Mesothelial cell of epicardium (in vitro differentiated cells): ENCODE measurements at regions not wholly inside any gene's neighbourhood (a gene's known extent, or its start where the extent isn't known, plus 50 kb on each side); places are given as distances from the start of the nearest gene placed in this dataset.

Source experiments
- DNase-seq, 2 experiments: peaks; one replicate each; pipeline ENCODE4 v3.0.0; 2021; ENCODE audit warnings: low spot score in 2 of 2; ENCODE audit not compliant: unreplicated experiment in 2 of 2
- H3K27ac Mint-ChIP-seq: 2 replicates; pipeline ENCODE4 v1.8.0; 2021; ENCODE audit warnings: mixed read lengths
- H3K27me3 Mint-ChIP-seq: 2 replicates; pipeline ENCODE4 v1.8.0; 2021; ENCODE audit warnings: low read depth, mixed read lengths
- H3K36me3 Mint-ChIP-seq: 2 replicates; pipeline ENCODE4 v1.8.0; 2021; ENCODE audit warnings: mixed read lengths
- H3K4me1 Mint-ChIP-seq: 2 replicates; pipeline ENCODE4 v1.8.0; 2021; ENCODE audit warnings: mixed read lengths
- H3K4me3 Mint-ChIP-seq: 2 replicates; pipeline ENCODE4 v1.8.0; 2021; ENCODE audit warnings: mild to moderate bottlenecking, moderate library complexity, mixed read lengths
- H3K9me3 Mint-ChIP-seq: 2 replicates; pipeline ENCODE4 v1.8.0; 2021; ENCODE audit warnings: mixed read lengths
- CTCF ChIP-seq: fragments of 200-600 bp; sonication (generic); IDR thresholded peaks from one replicate; pipeline ENCODE4 v1.5.0; 2021; ENCODE audit warnings: antibody characterized with exemption; ENCODE audit not compliant: unreplicated experiment

- Mint-ChIP-seq H3K4me3 (peak overlapping the region; percentile 39), H3K9me3 (peaks cover 16% of the 10 kb centered on the region), H3K36me3 (no peaks in the 10 kb centered on the region), H3K4me1 (peaks cover 8% of the 10 kb centered on the region), H3K27ac (no peak overlapping the region), H3K27me3 (peaks cover 6% of the 10 kb centered on the region)
- no peak for TF ChIP-seq CTCF
- DNase-seq, result no peak
These were observed 173.2 kb upstream of the FAM9B start for GRCh38 chrX:9207142-9207541.

GRCh38 chrX:9211269-9211668 is 177.3 kb upstream of the FAM9B start:
- Mint-ChIP-seq H3K27me3 (peaks cover 4% of the 10 kb centered on the region), H3K4me3 (no peak overlapping the region), H3K27ac (no peak overlapping the region), H3K9me3 (peaks cover 16% of the 10 kb centered on the region), H3K4me1 (peaks cover 8% of the 10 kb centered on the region), H3K36me3 (no peaks in the 10 kb centered on the region)
- no peak for DNase-seq
- no peak for TF ChIP-seq CTCF

- Mint-ChIP-seq H3K9me3 (peaks cover 24% of the 10 kb centered on the region), H3K27ac (peak overlapping the region; percentile 88), H3K27me3 (no peaks in the 10 kb centered on the region), H3K4me1 (peaks cover 13% of the 10 kb centered on the region), H3K4me3 (no peak overlapping the region), H3K36me3 (peaks cover 3% of the 10 kb centered on the region)
- DNase-seq, result no peak
- no peak for TF ChIP-seq CTCF
These were observed 187.9 kb upstream of the FAM9B start for GRCh38 chrX:9221781-9222180.

GRCh38 chrX:9222299-9222698 is 188.4 kb upstream of the FAM9B start:
- peaks cover 3% of the 10 kb centered on the region for H3K36me3 Mint-ChIP-seq
- peak overlapping the region; percentile 88 for H3K27ac Mint-ChIP-seq
- TF ChIP-seq CTCF, result no peak
- no peak for DNase-seq
- H3K4me3 Mint-ChIP-seq, result no peak overlapping the region
- H3K4me1 Mint-ChIP-seq, result peaks cover 13% of the 10 kb centered on the region
- H3K27me3 Mint-ChIP-seq, result no peaks in the 10 kb centered on the region
- H3K9me3 Mint-ChIP-seq, result peaks cover 24% of the 10 kb centered on the region

- no peak overlapping the region for H3K4me3 Mint-ChIP-seq
- peaks cover 30% of the 10 kb centered on the region for H3K9me3 Mint-ChIP-seq
- H3K36me3 Mint-ChIP-seq, result peaks cover 3% of the 10 kb centered on the region
- no peak overlapping the region for H3K27ac Mint-ChIP-seq
- no peaks in the 10 kb centered on the region for H3K27me3 Mint-ChIP-seq
- no peak for TF ChIP-seq CTCF
- peaks cover 2% of the 10 kb centered on the region for H3K4me1 Mint-ChIP-seq
- no peak for DNase-seq
These were observed 193.3 kb upstream of the FAM9B start for GRCh38 chrX:9227276-9227675.

- no peak for DNase-seq
- H3K9me3 Mint-ChIP-seq, result peaks cover 20% of the 10 kb centered on the region
- no peak overlapping the region for H3K27ac Mint-ChIP-seq
- no peaks in the 10 kb centered on the region for H3K36me3 Mint-ChIP-seq
- no peak for TF ChIP-seq CTCF
- H3K4me1 Mint-ChIP-seq, result peaks cover 10% of the 10 kb centered on the region
- no peak overlapping the region for H3K4me3 Mint-ChIP-seq
- no peaks in the 10 kb centered on the region for H3K27me3 Mint-ChIP-seq
These were observed 197.6 kb upstream of the FAM9B start for GRCh38 chrX:9231491-9231890.
